Thyroid gland (tissue), 4 donors: ENCODE measurements at regions not wholly inside any gene's neighbourhood (a gene's known extent, or its start where the extent isn't known, plus 50 kb on each side); places are given as distances from the start of the nearest gene placed in this dataset.

Source experiments
- CTCF ChIP-seq, 6 experiments: fragments of 200-600 bp in 3 of 6; fragments of 450-650 bp in 3 of 6; sonication (generic) in 3 of 6; IDR thresholded peaks; one replicate each; pipeline ENCODE4 v1.5.1; 2016 to 2019; ENCODE audit warnings: antibody characterized with exemption in 6 of 6, mild to moderate bottlenecking in 2 of 6, inconsistent platforms in 1 of 6, moderate library complexity in 1 of 6
- POLR2A ChIP-seq, 2 donors: fragments of 450-650 bp; IDR thresholded peaks; one replicate each; pipeline ENCODE4 v1.6.1; 2017; ENCODE audit warnings: antibody characterized with exemption in 2 of 2, mild to moderate bottlenecking in 2 of 2, moderate library complexity in 1 of 2

GRCh38 chr15:98289747-98290146, 329.2 kb downstream of the ARRDC4 start:
- TF ChIP-seq CTCF (IDR thresholded peaks at IDR 0.05), result no peak
- TF ChIP-seq POLR2A (IDR thresholded peaks at IDR 0.05), result no peak
